ENCODE measurements at regions not wholly inside any gene's neighbourhood (a gene's known extent, or its start where the extent isn't known, plus 50 kb on each side); places are given as distances from the start of the nearest gene placed in this dataset.

DNA sequence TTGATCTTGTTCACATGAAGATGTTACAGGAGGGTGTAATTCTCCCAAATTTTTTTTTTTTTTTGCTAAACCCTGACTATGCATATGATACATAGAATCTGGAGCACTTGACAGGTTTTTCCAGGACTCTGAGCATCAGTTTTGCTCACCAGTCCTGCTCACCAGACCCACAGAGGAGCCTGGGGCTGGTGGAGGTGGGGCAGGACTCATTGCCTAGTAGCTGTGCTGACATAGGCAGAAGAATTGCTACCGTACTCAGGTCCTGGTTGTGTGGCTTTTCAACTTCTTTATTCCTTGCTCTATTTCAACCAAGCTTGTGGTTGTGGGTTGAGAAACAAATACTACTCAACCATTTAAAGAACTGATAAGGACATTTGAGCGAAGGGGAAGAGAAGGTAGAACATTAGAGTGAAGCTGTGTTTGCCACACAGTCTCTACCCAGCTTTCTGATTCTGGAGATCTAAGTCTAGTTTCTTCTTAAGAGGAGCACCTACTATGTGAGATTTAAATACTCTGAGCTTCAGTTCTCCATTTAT is 212.4 kb downstream of the UTP18 start:
- DNase-seq (ENCODE audit: low spot score), result no peak
- H3K36me3 Mint-ChIP-seq (ENCODE audit: low read depth), result no peaks in the 10 kb centered on the region
- Histone ChIP-seq H3K4me3 (no peak overlapping the region), H3K9me2 (ENCODE audit: insufficient read depth) (no peaks in the 10 kb centered on the region), H3K79me2 (replicated peaks; ENCODE audit: insufficient read depth) (no peaks in the 10 kb centered on the region), H2AFZ (peak overlapping the region; percentile 47; the same call in 1 of the 2 replicates), H3F3A (replicated peaks; ENCODE audit: low read depth) (no peaks in the 10 kb centered on the region), H3K36me3 (ENCODE audit: insufficient read depth) (no peaks in the 10 kb centered on the region), H3K4me1 (ENCODE audit: insufficient read depth) (peaks cover 21% of the 10 kb centered on the region), H4K20me1 (replicated peaks; ENCODE audit: insufficient read depth) (no peaks in the 10 kb centered on the region), H3K4me2 (no peak overlapping the region), H3K27ac (ENCODE audit: low read depth) (no peak overlapping the region), H3K27me3 (ENCODE audit: insufficient read depth) (no peaks in the 10 kb centered on the region)
- H3K27me3 Mint-ChIP-seq (ENCODE audit: insufficient read depth, low read depth, poor library complexity), result no peaks in the 10 kb centered on the region
- H3K4me3 Mint-ChIP-seq, result no peak overlapping the region
- no peaks in the 10 kb centered on the region for H3K9me3 Mint-ChIP-seq
- ATAC-seq, result no peak
- TF ChIP-seq EZH2phosphoT487 (IDR thresholded peaks at IDR 0.05; ENCODE audit: unreplicated experiment) (no peak), JUNB (IDR thresholded peaks at IDR 0.05; ENCODE audit: unreplicated experiment) (no peak), STAT1 (IDR thresholded peaks at IDR 0.05; ENCODE audit: unreplicated experiment) (no peak)
- no peak overlapping the region for H3K27ac Mint-ChIP-seq
- peaks cover 12% of the 10 kb centered on the region for H3K4me1 Mint-ChIP-seq

DNA sequence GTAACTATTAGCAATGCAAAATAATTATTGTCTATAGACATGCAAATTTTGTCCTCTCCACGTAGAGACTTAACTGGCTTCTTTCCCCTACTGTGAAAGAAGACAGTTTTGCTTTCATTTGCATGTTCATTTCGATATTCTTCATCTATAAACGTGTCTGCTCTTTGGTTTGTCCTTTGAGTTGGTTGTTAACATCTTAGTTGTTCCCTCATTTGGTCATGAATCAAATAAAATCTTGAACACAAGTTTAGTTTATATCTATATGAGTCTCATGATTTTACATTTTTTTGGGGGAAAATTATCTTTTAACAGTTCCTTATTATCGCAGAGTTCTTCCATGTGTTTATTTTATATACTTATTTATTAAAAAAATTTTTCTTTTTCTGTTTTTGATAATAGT is 214.4 kb downstream of the UTP18 start:
- Histone ChIP-seq H3F3A (replicated peaks; ENCODE audit: low read depth) (no peaks in the 10 kb centered on the region), H2AFZ (no peak overlapping the region), H4K20me1 (replicated peaks; ENCODE audit: insufficient read depth) (no peaks in the 10 kb centered on the region), H3K9me2 (ENCODE audit: insufficient read depth) (no peaks in the 10 kb centered on the region), H3K36me3 (ENCODE audit: insufficient read depth) (no peaks in the 10 kb centered on the region), H3K4me3 (no peak overlapping the region), H3K4me2 (peak overlapping the region; percentile 59; the same call in 1 of the 2 replicates), H3K79me2 (replicated peaks; ENCODE audit: insufficient read depth) (no peaks in the 10 kb centered on the region), H3K4me1 (ENCODE audit: insufficient read depth) (peaks cover 21% of the 10 kb centered on the region), H3K27me3 (ENCODE audit: insufficient read depth) (no peaks in the 10 kb centered on the region), H3K27ac (ENCODE audit: low read depth) (no peak overlapping the region)
- Mint-ChIP-seq H3K27me3 (ENCODE audit: insufficient read depth, low read depth, poor library complexity) (no peaks in the 10 kb centered on the region), H3K4me3 (no peak overlapping the region), H3K36me3 (ENCODE audit: low read depth) (no peaks in the 10 kb centered on the region), H3K9me3 (no peaks in the 10 kb centered on the region), H3K4me1 (peaks cover 17% of the 10 kb centered on the region), H3K27ac (no peak overlapping the region)
- ATAC-seq (no peak), DNase-seq (ENCODE audit: low spot score) (no peak)
- TF ChIP-seq, protein P1, sequence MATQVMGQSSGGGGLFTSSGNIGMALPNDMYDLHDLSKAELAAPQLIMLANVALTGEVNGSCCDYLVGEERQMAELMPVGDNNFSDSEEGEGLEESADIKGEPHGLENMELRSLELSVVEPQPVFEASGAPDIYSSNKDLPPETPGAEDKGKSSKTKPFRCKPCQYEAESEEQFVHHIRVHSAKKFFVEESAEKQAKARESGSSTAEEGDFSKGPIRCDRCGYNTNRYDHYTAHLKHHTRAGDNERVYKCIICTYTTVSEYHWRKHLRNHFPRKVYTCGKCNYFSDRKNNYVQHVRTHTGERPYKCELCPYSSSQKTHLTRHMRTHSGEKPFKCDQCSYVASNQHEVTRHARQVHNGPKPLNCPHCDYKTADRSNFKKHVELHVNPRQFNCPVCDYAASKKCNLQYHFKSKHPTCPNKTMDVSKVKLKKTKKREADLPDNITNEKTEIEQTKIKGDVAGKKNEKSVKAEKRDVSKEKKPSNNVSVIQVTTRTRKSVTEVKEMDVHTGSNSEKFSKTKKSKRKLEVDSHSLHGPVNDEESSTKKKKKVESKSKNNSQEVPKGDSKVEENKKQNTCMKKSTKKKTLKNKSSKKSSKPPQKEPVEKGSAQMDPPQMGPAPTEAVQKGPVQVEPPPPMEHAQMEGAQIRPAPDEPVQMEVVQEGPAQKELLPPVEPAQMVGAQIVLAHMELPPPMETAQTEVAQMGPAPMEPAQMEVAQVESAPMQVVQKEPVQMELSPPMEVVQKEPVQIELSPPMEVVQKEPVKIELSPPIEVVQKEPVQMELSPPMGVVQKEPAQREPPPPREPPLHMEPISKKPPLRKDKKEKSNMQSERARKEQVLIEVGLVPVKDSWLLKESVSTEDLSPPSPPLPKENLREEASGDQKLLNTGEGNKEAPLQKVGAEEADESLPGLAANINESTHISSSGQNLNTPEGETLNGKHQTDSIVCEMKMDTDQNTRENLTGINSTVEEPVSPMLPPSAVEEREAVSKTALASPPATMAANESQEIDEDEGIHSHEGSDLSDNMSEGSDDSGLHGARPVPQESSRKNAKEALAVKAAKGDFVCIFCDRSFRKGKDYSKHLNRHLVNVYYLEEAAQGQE (IDR thresholded peaks at IDR 0.05; ENCODE audit: unreplicated experiment), result no peak
- no peak for TF ChIP-seq ZNF114 (CRISPR knock-in tag; IDR thresholded peaks at IDR 0.05)
- TF ChIP-seq ZNF331 (CRISPR knock-in tag; IDR thresholded peaks at IDR 0.05; ENCODE audit: low read depth), result no peak
- no peak for TF ChIP-seq CREB1 (CRISPR knock-in tag; IDR thresholded peaks at IDR 0.05; ENCODE audit: low read depth)
- TF ChIP-seq, protein P2, sequence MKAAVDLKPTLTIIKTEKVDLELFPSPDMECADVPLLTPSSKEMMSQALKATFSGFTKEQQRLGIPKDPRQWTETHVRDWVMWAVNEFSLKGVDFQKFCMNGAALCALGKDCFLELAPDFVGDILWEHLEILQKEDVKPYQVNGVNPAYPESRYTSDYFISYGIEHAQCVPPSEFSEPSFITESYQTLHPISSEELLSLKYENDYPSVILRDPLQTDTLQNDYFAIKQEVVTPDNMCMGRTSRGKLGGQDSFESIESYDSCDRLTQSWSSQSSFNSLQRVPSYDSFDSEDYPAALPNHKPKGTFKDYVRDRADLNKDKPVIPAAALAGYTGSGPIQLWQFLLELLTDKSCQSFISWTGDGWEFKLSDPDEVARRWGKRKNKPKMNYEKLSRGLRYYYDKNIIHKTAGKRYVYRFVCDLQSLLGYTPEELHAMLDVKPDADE (IDR thresholded peaks at IDR 0.05), result no peak
- no peak for TF ChIP-seq STAT1 (IDR thresholded peaks at IDR 0.05; ENCODE audit: unreplicated experiment)
- TF ChIP-seq, protein P3, sequence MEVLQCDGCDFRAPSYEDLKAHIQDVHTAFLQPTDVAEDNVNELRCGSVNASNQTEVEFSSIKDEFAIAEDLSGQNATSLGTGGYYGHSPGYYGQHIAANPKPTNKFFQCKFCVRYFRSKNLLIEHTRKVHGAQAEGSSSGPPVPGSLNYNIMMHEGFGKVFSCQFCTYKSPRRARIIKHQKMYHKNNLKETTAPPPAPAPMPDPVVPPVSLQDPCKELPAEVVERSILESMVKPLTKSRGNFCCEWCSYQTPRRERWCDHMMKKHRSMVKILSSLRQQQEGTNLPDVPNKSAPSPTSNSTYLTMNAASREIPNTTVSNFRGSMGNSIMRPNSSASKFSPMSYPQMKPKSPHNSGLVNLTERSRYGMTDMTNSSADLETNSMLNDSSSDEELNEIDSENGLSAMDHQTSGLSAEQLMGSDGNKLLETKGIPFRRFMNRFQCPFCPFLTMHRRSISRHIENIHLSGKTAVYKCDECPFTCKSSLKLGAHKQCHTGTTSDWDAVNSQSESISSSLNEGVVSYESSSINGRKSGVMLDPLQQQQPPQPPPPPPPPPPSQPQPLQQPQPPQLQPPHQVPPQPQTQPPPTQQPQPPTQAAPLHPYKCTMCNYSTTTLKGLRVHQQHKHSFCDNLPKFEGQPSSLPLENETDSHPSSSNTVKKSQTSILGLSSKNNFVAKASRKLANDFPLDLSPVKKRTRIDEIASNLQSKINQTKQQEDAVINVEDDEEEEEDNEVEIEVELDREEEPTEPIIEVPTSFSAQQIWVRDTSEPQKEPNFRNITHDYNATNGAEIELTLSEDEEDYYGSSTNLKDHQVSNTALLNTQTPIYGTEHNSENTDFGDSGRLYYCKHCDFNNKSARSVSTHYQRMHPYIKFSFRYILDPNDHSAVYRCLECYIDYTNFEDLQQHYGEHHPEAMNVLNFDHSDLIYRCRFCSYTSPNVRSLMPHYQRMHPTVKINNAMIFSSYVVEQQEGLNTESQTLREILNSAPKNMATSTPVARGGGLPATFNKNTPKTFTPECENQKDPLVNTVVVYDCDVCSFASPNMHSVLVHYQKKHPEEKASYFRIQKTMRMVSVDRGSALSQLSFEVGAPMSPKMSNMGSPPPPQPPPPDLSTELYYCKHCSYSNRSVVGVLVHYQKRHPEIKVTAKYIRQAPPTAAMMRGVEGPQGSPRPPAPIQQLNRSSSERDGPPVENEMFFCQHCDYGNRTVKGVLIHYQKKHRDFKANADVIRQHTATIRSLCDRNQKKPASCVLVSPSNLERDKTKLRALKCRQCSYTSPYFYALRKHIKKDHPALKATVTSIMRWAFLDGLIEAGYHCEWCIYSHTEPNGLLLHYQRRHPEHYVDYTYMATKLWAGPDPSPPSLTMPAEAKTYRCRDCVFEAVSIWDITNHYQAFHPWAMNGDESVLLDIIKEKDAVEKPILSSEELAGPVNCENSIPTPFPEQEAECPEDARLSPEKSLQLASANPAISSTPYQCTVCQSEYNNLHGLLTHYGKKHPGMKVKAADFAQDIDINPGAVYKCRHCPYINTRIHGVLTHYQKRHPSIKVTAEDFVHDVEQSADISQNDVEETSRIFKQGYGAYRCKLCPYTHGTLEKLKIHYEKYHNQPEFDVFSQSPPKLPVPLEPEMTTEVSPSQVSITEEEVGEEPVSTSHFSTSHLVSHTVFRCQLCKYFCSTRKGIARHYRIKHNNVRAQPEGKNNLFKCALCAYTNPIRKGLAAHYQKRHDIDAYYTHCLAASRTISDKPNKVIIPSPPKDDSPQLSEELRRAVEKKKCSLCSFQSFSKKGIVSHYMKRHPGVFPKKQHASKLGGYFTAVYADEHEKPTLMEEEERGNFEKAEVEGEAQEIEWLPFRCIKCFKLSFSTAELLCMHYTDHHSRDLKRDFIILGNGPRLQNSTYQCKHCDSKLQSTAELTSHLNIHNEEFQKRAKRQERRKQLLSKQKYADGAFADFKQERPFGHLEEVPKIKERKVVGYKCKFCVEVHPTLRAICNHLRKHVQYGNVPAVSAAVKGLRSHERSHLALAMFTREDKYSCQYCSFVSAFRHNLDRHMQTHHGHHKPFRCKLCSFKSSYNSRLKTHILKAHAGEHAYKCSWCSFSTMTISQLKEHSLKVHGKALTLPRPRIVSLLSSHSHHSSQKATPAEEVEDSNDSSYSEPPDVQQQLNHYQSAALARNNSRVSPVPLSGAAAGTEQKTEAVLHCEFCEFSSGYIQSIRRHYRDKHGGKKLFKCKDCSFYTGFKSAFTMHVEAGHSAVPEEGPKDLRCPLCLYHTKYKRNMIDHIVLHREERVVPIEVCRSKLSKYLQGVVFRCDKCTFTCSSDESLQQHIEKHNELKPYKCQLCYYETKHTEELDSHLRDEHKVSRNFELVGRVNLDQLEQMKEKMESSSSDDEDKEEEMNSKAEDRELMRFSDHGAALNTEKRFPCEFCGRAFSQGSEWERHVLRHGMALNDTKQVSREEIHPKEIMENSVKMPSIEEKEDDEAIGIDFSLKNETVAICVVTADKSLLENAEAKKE (CRISPR knock-in tag; IDR thresholded peaks at IDR 0.05), result no peak
- no peak for TF ChIP-seq EZH2phosphoT487 (IDR thresholded peaks at IDR 0.05; ENCODE audit: unreplicated experiment)
- no peak for TF ChIP-seq JUNB (IDR thresholded peaks at IDR 0.05; ENCODE audit: unreplicated experiment)
- TF ChIP-seq EZH2 (IDR thresholded peaks at IDR 0.05; ENCODE audit: low read depth, unreplicated experiment), result no peak
- no peak for TF ChIP-seq NANOG (IDR thresholded peaks at IDR 0.05; ENCODE audit: borderline replicate concordance)
